HG03196 (cell line): ENCODE measurements at regions not wholly inside any gene's neighbourhood (a gene's known extent, or its start where the extent isn't known, plus 50 kb on each side); places are given as distances from the start of the nearest gene placed in this dataset.

Source experiments
- ATAC-seq: cut with Tn5 transposase; IDR thresholded peaks from one replicate; pipeline ENCODE4 v1.9.1; 2021; ENCODE audit not compliant: unreplicated experiment

DNA sequence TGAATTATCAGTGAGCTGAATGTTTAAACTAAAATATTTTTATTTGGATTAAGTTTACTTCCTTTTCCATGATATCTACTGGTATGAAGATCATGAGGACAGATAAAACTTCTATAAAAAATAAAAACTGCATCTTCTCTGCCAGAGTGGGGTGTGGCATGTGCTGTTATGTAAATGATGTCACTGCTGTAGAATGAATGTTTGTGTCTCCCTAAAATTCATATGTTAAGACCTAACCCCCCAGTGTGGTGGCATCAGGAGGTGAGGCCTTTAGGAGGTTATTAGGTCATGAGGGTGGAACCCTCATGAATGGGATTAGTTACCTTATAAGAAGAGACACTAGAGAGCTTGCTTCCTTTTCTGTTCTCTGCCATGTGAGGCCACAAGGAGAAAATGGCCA is 178.7 kb upstream of the DPH6 start:
- no peak for ATAC-seq

- ATAC-seq = no peak
Observed at GRCh38 chr15:35725353-35725752, 179.4 kb upstream of the DPH6 start.

DNA sequence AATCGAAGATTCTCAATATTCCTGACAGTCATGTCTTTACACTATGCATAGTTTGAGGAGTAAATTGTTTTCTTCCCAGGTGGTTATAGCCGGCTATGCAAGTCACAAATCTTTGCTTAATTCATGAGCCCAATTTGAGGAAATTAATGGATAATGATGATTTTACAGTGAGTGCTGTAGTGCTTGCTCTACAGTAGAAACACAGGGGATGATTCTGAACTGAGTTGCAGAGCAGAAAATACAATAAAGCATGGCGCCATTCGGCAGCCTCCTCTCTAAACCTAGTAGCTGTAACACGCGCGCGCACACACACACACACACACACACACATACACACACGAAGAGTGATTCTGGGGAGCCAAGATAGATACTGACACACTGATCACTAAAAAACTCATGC is 181.7 kb upstream of the DPH6 start:
- ATAC-seq = no peak

GRCh38 chr15:35728219-35728940 is 182.4 kb upstream of the DPH6 start:
- no peak for ATAC-seq

DNA sequence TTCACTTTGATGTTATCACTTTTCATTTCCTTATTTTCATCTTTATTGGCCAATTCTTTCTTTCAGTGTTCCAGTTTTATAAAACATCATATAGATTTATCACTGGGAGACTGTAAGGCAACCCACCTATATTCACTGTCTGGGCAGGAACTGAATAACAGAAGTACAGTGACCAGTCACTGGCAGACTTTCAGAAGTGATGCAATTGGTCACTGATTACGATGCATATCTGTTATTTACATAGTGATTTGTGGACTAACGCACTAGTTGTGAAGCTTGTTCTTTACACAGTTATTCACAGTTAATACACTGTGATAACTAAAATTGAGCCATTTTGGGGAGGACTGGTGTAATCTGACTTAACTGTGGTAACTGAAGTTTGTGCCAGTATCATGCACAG is 190.2 kb upstream of the DPH6 start:
- ATAC-seq = no peak

DNA sequence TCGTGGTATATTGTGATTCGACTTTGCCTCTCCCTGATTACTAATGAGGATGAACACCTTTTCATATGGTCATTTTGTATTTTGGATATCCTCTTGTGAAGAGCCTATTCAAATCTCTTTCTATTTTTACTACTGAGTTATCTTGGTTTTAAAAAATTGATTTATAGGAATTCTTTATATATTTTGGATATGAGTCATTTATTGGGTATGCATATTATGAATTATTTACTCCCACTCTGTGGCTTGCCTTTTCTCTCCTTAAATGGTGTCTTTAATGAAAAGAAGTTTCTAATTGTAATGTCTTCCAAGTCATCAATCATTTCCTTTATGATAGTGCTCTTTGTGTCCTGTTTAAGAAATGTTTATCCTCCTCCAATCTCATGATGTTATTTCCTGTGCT is 191.5 kb upstream of the DPH6 start:
- ATAC-seq = no peak

- ATAC-seq = no peak
Observed at GRCh38 chr15:35738370-35738769, 192.4 kb upstream of the DPH6 start.

- no peak for ATAC-seq
Observed at GRCh38 chr15:35740761-35741160, 194.8 kb upstream of the DPH6 start.

GRCh38 chr15:35741395-35741794 is 195.4 kb upstream of the DPH6 start:
- no peak for ATAC-seq

GRCh38 chr15:35741881-35742280 is 195.9 kb upstream of the DPH6 start:
- no peak for ATAC-seq

DNA sequence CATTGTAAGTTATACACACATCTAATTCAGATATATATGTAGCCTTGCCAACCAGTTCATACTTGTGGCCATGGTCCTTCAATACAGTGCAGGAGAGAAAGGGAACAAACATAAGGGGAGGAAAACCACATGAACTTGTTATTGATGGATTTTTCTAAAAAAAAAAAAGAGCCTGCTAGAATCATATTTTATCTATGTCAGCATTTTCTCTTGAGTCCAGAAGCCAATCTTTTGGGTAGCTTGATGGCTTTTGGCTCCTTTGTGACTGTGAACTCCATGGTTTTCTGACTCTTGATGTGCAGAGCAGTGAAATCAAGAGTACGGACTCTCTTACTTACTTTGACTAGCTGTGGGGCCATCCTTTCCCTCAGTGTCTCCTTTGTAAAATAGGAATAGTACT is 197.4 kb upstream of the DPH6 start:
- no peak for ATAC-seq

DNA sequence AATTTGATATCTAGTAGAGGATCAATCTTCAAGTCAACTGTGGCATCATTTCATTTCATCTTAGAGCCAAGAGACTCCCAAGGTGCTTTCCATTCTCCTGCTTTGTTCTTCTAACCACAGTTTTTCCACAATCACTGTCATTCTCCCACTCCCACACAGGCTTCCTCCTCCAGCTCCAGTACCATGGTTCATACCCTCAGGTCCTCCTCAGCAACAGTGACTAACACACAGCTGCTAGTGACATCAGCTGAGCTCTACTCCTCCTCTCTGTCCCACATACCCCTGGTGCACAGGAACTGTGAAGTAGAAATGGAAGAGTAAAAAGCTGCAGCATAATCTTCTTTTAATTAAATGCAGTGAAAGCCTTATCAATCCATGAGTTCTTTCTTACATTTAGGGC is 200.2 kb upstream of the DPH6 start:
- ATAC-seq = no peak

- no peak for ATAC-seq
Observed at GRCh38 chr15:35748105-35748504, 202.1 kb upstream of the DPH6 start.

- ATAC-seq = no peak
Observed at GRCh38 chr15:35750051-35750450, 204.1 kb upstream of the DPH6 start.

DNA sequence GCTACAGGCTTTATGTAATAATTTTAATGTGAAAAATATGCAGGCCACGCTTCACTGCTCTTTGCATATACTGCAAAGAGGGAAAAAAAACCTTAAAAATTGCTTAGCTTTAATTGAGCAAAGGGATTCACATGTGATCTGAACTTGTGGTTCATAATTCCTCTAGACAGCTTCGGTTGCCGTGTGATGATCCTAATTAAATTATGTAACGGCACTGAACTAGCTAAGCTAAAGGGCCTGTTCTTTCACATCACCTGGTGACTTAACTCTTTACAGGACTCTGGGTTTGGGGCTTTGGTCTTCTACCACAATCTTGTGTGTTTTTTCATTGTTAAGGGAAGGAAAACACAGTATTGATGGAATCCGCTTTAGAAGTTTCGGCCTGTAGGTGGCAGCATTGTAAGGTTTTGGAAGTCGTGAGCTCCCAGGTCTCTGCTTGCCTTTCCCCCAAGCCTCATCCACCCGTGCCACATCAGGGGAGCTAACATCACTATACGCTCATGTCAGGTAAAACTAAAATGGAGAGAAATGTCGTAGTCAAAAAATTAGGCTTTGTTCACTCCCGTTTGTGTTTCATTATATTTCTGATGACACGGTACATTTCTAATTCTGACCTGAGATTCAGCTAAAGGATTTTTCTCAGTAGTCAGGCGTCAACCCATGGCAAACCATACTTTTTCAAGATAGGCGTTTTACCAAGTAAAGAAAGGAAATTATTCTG is 205.6 kb upstream of the DPH6 start:
- ATAC-seq = no peak

DNA sequence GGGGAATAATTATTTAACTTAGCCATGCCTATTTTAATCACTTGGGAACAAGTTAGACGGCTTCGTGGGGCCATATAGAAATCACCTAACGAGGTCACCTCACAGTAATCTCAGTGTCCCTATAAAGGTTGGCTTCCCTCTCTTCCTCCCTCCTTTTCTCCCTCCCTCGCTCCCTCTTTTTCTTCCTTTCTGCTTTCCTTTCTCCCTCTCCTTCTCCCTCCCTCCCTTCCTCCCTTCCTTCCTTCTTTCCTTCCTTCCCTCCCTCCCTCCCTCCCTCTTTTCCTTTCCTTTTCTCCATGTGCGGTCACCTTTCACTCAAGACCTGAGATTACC is 206.1 kb upstream of the DPH6 start:
- no peak for ATAC-seq

DNA sequence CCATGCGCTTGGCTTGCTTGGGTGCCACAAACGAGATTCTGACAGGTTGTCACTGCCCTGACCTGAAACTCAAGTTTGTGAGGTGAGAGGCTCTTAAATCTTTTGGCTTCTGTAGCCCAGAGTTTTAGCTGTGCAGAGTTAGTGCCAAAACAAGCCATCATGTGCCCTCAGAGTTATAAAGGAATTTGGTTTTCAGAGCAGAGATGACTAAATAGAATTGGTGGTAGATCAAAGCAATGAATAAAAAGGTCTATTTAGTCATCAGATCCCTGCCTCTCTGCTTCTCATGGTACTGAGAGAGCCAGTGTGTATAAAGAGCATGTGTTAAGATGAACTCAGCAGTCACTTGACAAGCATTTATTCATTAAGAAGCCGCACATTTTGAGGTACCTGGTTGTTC is 207.5 kb upstream of the DPH6 start:
- ATAC-seq = no peak

DNA sequence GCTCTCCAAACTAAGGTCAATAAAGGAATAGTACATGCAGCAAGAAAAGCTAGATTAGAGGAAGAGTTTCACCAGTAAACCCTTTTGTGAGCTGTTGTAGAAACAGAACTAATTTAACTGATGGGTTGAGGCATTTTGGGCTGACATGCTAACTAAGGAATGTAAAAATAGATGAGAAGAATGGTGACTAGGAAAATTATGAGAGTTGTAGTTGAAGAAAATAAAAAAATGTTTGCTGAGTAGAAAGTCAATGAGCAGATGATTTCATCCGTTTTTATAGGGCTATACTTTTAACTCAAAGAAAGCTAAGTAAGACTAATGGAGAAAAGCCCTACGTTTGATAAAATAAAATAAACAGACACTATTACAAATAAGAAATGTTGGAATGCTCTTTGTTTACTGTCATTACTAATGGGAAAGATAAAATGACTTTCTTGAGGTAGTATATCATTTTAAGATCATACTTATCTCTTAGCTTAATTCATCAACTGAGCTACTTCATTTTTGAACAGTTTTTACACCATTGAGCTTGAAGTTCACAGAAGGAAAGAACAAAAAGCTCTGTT is 209.4 kb upstream of the DPH6 start:
- ATAC-seq = no peak

DNA sequence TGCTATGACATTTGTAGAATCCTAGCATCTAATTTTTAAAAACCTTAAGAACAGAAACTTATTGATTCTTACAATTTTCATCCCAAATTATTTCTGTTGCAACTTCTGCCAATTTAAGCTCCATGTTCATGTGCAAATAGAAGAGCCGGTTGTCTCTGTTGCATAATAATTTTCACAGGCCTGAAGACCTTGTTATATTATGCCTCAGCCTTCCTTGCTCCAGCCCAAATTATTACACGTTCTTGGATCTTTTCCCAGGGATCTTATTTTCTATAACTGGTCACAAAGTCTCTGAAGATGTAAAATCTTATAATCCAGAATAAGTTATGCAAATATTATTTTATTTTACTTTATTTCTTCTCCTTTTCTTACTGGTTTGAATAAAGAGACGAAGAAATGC is 210.7 kb upstream of the DPH6 start:
- ATAC-seq = no peak

DNA sequence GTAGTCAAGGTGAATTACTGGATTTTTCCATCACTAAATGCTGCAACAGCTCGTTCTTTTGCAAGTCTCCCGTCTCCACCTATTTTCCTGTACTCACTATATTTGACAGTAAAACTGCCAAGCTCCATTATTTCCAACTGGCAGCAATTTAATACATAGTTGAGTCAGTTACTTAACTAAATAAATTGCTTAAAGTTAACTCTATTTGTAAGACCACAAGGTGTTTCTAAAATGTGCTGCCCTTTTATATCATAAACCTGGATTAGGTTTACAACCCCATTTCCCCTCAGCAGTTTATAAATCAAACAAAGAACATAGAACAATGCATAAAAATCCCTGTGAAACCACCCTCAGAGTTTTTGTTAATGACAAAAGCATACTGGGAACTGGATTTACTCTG is 211.4 kb upstream of the DPH6 start:
- ATAC-seq = no peak

- no peak for ATAC-seq
Observed at GRCh38 chr15:35757765-35758164, 211.8 kb upstream of the DPH6 start.

GRCh38 chr15:35764661-35765519 is 218.9 kb upstream of the DPH6 start:
- ATAC-seq = no peak
